Activated CD4-positive, alpha-beta T cell treated with anti-CD3 and anti-CD28 coated beads, Interleukin-2, amount 50 U/mL, for 24 hours (primary cell): ENCODE measurements at regions not wholly inside any gene's neighbourhood (a gene's known extent, or its start where the extent isn't known, plus 50 kb on each side); places are given as distances from the start of the nearest gene placed in this dataset.
"Not testable (repeated sequence)": the region's sequence is repeated elsewhere in the genome, so short reads cannot be mapped to it uniquely, and the experiment has no call there.

Experiments
- DNase-seq, 2 donors: peaks; one replicate each; pipeline ENCODE4 v3.0.0-alpha.2; 2020; ENCODE audit warnings: low read depth in 1 of 2, low spot score in 1 of 2

DNA sequence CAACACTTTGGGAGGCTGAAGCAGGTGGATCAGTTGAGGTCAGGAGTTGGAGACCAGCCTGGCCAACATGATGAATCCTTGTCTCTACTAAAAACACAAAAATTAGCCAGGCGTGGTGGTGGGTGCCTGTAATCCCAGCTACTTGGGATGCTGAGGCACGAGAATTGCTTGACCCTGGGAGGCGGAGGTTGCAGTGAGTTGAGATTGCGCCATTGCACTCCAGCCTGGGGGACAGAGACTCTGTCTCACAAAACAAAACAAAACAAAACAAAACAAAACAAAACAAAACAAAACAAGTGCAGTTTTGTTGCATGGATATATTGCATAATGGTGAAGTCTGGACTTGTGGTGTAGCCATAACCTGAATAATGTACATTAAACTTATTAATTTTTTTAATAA lies 133.6 kb upstream of the ZNF217 start:
- not testable (repeated sequence) for DNase-seq

DNA sequence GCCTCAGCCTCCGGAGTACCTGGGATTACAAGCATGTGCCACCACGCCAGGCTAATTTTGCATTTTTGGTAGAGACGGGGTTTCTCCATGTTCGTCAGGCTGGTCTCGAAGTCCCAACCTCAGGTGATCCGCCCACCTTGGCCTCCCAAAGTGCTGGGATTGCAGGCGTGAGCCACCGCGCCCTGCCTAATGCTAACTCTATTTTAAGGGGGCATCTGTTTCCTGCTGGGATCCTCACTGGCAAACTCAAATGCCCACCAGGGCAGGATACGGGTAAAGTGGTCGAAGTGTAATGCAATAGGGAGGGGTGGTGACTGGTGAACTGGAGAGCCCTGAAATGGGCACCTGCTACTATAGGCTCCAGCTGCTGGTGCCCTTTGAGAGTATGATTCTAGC lies 131.9 kb upstream of the ZNF217 start:
- DNase-seq, result no peak

DNA sequence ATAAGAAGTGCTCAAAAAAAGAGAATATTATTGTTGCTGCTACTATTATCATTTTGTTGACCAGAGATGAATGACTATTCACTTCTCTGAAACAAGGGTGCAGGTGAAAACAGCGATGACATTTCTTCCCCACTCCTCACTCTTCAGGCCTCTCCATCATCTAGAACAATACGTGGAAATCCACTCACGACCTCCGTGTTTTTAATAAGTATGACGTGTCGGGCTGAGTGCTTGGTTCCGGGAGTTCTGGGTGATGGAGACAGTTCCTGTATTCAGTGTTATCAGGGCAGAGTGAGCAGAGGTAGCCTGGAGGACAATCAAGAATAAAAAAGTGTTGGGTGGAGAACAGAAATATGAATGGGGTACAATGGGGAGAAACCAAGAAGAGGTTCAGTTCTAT lies 130.0 kb upstream of the ZNF217 start:
- DNase-seq, result no peak

DNA sequence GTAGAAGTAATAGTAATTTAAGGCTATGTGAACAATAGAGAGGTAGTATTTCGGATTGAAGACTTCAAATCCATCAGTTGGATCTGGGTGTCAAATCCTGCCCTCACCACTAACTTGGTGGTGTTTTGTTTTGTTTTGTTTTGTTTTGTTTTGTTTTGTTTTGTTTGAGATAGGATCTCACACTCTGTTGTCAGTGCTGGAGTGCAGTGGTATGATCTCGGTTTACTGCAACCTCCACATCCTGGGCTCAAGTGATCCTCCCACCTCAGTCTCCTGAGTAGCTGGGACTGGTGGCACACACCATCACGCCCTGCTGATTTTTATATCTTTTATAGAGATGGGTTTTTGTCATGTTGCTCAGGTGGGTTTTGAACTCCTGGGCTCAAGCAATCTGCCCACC lies 129.4 kb upstream of the ZNF217 start:
- no peak for DNase-seq

DNA sequence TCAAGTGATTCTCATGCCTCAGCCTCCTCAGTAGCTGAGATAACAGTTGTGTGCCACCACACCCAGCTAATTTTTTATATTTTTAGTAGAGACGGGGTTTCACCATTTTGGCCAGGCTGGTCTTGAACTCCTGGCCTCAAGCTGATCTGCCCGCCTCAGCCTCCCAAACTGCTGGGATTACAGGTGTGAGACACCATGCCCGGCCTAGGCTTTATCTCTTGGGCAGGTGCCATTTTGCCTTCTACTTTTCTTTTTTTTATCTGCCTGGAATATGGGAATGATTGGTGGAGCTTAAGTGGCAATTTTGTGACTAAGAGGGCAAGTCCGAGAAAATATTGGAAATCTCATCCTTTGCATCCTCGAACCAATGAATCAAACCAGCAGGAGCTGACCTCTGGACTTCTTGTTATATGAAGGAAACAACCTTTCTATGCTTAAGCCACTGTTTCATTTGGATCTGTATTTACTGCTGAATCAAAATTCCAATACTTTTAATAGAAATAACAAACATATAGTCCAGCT lies 128.9 kb upstream of the ZNF217 start:
- no peak for DNase-seq

DNA sequence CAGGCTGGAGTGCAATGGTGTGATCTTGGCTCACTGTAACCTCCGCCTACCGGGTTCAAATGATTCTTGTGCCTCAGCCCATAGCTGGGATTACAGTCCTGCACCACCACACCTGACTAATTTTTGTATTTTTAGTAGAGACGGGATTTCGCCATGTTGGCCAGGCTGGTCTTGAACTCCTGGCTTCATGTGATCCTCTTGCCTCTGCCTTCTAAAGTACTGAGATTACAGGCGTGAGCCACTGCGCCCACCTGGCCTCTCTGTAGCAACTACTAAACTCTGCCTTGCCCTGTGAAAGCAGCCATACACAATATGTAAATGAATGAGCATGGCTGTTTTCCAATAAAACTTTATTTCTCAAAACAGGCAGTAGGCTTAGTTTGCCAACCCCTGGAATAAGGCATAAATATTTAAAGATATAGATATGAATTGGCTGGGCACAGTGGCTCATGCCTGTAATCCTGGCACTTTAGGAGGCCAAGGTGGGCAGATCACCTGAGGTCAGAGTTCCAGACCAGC lies 127.9 kb upstream of the ZNF217 start:
- DNase-seq, result not testable (repeated sequence)

DNA sequence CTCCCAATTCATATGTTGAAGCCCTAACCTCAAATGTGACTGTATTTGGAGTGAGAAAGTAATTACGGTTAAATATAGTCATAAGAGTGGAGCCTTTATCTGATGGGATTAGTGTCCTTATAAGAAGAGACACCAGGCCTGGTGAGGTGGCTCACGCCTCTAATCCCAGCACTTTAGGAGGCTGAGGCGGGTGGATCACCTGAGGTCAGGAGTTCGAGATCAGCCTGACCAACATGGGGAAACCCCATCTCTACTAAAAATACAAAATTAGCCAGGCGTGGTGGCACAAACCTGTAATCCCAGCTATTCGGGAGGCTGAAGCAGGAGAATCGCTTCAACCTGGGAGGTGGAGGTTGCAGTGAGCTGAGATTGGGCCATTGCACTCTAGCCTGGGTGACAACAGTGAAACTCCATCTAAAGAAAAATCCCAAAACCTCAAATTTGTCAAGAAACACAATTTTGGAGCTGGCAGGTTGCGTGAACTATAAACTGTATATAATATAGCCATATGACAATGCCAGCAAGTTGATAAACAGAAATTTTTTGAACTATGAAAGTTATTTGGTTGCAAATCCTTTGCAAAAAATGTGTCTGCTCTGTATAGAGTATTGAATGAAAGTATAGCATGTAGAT lies 125.6 kb upstream of the ZNF217 start:
- not testable (repeated sequence) for DNase-seq

DNA sequence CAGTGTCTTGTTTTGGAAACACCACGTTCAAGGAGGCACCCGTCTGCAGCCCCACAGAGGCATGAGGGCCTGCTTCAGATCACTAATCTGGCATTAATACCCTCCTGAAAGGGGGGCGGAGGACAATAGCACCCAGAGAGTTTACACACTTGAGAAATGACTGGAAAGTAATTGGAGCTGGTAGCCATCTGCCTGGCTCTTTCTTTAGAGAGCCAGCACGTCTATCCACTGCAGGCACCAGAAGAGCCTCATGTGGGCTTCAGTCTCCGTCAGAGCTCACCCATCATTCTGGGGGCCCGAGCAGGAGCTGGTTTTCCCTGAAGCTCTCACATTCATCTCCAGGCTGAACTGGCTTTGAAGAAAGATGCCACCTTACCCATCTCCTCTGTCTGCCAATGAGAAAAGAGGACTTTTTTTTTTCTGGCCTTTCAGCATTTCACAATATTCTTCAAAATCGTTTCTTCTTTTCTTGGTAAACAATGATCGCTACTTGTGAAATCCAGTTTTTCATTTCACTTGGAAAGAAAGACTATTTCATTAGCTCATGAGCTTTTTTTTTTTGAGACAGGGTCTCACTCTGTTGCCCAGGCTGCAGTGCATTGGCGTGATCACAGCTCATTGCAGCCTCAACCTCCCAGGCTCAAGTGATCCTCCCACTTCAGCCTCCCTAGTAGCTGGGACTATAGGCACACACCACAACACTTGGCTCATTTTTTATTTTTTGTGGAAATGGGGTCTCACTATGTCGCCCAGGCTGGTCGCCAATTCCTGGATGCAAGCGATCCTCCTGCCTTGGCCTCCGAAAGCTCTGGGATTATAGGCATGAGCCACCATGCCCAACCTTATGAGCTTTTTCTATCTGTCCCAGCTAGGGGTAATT lies 124.7 kb upstream of the ZNF217 start:
- no peak for DNase-seq

DNA sequence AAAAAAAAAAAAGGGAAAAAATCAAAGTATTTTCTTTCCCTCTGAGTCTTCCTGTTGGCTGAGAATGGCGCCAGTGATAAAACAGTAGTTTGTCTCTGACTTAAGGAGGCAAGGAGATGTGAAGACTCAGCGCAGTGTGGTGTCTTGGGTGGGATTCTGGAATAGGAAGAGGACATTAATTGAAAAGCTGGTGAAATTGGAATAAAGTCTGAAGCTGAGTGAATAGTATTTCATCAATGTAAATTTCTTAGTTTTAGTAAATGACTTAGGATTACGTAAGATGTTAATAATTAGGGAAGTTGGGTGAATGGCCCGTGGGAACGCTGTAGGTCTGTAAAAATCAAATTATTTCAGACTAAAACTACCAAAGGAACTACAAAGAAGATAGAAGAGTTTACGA lies 122.8 kb upstream of the ZNF217 start:
- DNase-seq, result no peak

DNA sequence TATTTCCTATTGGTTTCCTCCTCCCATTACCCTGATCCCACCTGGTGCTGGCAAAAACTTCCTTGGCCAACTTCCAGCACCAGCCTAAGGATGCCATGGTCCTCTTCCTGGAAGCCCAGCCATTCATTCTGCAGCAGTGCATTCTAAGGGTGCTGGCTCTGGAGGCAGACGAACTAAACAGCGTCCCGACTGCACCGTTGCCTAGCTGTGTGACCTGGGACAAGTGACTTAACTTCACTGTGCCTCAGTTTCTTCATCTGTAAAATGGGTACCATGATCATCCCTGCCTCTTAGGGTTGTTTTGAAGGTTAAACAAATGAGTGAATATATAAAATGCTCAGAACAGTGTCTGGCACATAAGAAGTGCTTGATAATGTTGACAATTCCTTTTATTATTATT lies 120.9 kb upstream of the ZNF217 start:
- no peak for DNase-seq

DNA sequence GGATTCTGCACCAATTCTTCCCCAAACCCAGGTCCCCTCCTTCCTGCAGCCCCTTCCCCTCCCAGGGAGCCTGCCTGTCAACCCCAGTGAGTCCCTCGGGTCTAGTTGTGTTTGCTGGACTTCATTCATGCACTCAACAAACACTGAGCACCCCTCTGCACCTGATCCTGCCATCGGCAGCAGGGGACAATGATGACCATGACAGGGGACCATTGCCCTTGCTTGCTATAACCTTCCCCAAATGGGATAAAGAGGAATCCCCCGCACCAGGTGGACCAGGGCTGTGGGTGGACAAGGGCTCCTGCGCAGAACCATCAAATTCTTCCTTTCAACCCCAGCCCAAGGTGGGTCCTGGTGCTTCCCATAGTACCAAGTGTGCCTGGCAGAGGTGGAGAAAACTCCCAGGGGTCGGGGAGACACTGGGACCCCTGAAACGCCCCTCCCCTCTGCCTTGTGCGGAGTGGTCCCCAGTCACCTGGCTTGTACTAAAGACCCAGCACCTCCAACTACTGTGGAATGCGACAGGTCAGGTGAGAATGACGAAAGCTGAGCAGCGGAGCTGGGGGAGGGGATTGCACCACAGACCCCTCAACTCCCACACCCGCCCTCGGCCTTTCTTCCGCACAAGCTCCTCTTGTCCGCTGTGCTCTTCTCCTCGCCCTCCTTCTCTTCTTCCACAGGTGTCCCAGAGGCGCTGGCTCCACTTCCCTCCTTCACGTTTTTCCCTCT lies 119.9 kb upstream of the ZNF217 start:
- DNase-seq, result no peak

DNA sequence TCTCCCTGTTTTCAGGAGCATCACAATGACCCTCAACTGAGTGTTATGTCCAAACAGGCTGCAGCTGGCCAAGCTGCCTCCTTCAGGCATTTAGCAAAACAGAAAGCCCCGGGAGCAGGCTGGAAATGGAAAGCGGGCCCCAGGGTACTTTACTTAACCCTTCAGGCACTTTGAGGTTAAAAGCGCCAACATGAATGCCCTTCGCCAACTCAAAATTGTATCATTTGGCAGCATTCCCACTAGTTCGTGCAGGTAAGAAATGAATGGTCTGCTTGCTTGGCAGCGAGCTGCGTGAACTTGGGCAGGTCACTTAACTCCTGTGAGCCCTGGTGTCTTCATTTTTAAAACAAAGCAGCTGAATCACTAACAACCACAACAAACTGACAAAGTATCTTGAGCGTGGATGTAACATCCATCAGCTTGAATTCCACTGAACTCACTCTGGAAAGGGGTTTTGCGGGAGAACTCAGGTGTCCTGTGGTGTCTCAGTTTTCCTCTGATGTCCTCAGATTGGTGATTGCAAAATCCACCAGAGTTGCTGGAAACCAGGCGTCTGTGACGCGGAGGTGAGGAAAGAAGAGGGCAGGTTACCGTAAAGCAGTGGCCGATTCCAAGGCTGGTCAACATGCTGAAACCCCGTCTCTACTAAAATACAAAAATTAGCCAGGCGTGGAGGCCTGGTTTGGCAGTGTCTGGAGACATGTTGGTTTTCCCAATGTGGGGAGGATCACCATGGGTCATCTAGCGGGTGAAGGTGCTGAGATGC lies 118.8 kb upstream of the ZNF217 start:
- DNase-seq, result no peak

DNA sequence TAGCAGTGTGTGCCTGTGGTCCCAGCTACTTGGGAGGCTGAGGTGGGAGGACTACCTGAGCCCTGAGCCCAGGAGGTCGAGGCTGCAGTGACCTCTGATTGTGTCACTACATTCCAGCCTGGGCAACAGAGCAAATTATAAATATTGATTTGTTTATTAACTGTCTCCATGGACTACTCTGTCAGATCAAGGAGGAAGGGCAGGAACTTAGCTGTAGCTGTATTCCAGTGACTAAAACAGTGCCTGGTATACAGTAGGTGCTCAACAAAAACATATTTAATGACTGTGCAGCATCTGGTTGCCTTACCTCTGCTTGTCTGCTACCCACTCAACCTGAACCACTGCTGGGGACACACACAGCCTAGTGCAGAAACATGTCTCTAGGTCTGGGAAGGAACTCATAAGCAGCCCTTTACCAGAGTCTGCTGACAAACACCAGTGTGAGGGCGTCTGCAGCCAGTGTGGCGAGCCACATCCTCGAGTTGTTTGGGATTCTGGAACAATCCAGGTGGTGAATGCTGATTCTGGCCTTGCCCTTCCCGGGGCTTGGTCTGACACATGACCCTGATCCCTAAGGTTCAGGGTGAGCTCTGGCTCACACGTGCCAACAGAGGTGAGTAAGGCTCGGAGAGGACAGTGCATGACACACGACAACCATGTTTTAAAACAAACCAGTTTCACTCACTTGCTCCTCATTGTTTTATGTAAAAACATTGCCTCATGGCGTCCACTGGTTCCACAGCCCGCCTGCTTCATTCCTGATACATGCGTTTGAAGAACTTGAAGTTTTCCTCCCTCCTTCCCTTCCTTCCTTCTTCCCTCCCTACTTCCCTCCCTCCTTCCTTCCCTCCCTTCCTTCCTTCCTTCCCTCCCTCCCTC lies 117.9 kb upstream of the ZNF217 start:
- no peak for DNase-seq

DNA sequence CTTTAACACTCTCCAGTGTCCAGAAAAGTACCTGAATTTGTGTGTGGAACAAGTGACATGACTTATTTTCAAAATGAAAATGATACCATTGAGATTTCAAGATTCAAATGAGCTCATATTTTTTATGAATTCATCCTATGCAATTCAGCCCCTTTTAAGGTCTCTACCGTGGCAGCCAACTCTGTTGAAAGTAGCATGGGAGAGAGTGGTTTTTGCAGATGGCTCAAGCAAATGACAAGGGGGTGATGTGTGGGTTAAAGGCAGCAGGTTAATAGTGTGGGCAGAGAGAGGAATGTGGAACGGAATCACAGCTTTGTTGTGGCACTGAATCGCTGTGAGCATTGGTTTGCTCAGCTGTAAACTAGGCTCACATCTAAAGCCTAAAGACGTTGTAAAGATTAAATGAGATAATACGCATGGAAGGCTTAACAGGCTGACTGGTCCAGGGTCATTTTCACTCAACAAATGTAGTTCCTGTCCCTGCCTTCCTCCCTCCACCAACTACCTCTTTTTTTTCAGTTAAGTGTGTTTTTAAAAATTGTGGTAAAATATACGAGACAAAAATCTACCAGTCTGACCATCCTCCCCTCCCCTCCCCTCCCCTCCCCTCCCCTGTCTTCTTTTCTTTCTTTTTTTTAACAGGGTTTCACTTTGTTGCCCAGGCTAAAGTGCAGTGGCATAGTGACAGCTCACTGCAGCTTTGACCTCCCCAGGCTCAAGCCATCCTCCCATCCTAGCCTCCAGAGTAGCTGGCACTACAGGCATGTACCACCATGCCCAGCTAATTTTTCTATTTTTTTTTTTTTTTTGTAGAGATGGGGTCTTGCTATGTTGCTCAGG lies 114.7 kb upstream of the ZNF217 start:
- peak in 1 of 2 donors; percentile 64 for DNase-seq

DNA sequence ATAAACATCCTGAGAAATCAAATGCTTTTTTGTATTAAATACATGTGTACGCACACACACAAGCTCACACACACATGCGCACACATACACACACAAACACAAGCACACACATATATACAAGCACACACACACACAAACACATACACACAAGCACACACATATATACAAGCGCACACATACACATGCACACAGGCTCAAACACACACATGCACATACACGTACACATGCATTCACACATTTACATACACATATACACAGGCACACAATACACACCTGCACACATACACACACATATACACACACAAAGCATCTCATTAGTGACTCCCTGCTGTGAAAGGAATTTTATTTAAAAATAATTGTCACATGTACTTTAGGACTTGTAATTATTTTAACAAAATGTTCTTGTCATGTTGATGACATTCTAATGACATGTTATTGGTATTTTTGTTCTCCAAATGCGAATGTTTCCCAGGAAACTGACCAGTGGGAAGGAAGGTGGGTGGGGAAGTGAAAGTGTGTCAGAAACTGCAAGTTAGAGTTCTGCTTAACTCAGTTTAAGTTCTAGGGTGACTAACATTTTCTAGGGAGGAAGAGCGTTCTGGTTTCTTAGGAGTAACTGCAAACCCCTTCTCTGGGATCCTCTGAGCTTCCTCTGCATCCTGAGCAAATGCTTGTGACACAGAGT lies 113.9 kb upstream of the ZNF217 start:
- DNase-seq, result peak in 1 of 2 donors; percentile 26

DNA sequence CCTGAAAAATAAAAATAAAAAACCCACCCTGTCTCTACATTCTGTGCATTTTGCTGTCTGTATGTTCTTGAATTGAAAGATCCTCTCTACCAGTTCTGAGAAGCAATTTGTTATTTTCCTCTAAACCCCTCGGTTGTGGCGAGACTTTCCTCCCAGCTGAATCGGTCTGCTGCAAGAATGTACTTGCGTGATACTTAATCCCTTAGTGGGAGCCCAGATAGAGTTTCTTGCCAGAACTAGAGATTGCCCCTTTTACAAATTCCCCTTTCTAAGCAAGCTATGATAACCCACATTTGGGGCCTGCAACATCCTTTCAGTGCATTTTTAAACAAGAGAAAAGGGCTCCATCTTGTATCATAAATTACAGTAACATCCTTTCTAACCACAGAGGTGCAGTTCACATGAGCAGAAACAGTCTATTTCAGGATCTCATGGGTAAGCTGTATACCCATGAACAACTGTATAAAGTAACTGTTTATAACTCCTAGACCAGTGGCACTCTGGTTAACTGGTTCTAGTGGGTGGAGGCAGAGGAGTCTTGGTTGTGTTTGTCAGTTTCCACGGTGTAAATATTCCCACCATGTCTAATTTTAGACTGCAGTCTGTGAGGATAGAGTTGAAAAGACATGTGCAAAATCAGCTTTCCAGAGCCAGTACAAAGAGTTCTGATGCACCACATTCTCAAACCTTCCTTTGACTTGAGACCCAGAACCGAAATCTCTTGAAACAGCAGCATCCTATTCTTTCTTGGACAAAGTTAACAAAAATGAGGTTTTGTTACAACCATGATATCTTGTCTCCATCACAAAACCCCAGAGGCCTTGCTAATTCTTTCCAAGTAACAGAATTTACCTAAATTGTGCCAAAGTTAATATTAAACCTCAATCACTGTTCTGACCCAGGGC lies 113.1 kb upstream of the ZNF217 start:
- DNase-seq, result no peak

DNA sequence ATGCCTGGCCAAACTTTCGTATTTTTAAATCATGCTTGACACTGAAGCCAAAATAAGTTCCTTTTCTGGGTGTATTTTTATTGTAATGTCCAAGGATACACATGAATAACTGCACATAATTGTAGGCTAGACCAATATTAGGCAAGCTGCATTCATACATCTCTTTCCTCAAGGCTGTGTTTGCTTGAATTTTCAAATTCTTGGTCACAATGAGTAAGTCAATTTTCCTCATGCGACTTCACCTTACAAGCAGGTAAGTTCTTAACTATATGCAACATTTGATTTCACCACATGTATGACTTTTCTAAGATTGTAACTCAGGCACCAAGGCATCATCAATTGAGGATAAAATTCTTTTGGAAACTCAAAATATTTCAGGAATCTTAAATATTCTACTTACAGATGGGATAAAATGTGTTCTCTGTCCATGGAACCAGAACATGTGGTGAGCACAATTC lies 112.4 kb upstream of the ZNF217 start:
- DNase-seq, result no peak
